HepG2 (cell line): ENCODE measurements at regions not wholly inside any gene's neighbourhood (a gene's known extent, or its start where the extent isn't known, plus 50 kb on each side); places are given as distances from the start of the nearest gene placed in this dataset.

Experiments used
- ARNTL ChIP-seq: sonication (generic); formaldehyde crosslinking; IDR thresholded peaks from 2 replicates; pipeline ENCODE4 v1.4.0; 2020; ENCODE audit warnings: mild to moderate bottlenecking, missing genetic modification reagents
- CREB1 ChIP-seq, 2 experiments: fragments of 450-650 bp in 1 of 2; IDR thresholded peaks; 2 replicates each; pipeline ENCODE4 v1.6.1; 2016 to 2017; ENCODE audit warnings: control low read depth in 1 of 2, mild to moderate bottlenecking in 1 of 2, missing compliant biosample characterization in 1 of 2, missing genetic modification characterization in 1 of 2
- ESRRA ChIP-seq: sonication (generic); formaldehyde crosslinking; IDR thresholded peaks from 2 replicates; pipeline ENCODE4 v1.5.1; 2020; ENCODE audit warnings: mild to moderate bottlenecking, low read depth, missing genetic modification reagents
- GTF2F1 ChIP-seq: fragments of 150-350 bp; IDR thresholded peaks from 2 replicates; pipeline ENCODE4 v1.6.1; 2014; ENCODE audit warnings: low read length
- HNRNPLL ChIP-seq: fragments of 200-400 bp; formaldehyde crosslinking; IDR thresholded peaks from 2 replicates; pipeline ENCODE4 v1.6.1; 2017; ENCODE audit warnings: mild to moderate bottlenecking, low read depth, low read length; ENCODE audit not compliant: poor library complexity, severe bottlenecking
- KDM1A ChIP-seq: IDR thresholded peaks from 2 replicates; pipeline ENCODE4 v1.6.1; 2016; ENCODE audit warnings: missing compliant biosample characterization
- KDM6A ChIP-seq: IDR thresholded peaks from 2 replicates; pipeline ENCODE4 v1.6.1; 2016; ENCODE audit warnings: low read depth
- NCOA1 ChIP-seq: sonication (generic); formaldehyde crosslinking; IDR thresholded peaks from 2 replicates; pipeline ENCODE4 v1.9.0; 2021; ENCODE audit warnings: missing genetic modification reagents
- REXO4 ChIP-seq: sonication (generic); formaldehyde crosslinking; IDR thresholded peaks from 2 replicates; pipeline ENCODE4 v1.8.0; 2022; ENCODE audit warnings: missing genetic modification reagents, mild to moderate bottlenecking, borderline replicate concordance
- STAT5B ChIP-seq: sonication (generic); formaldehyde crosslinking; IDR thresholded peaks from 2 replicates; pipeline ENCODE4 v1.4.0; 2020; ENCODE audit warnings: missing genetic modification reagents
- ZKSCAN1 ChIP-seq: fragments of 150-350 bp; IDR thresholded peaks from 2 replicates; pipeline ENCODE4 v1.6.1; 2014; ENCODE audit warnings: low read length
- ZNF260 ChIP-seq: sonication (generic); formaldehyde crosslinking; IDR thresholded peaks from 2 replicates; pipeline ENCODE4 v1.4.0; 2020; ENCODE audit warnings: missing genetic modification reagents, low read depth, mild to moderate bottlenecking, borderline replicate concordance
- ZNF879 ChIP-seq: sonication (generic); formaldehyde crosslinking; IDR thresholded peaks from 2 replicates; pipeline ENCODE4 v1.8.1; 2023; ENCODE audit warnings: missing genetic modification reagents
- ZNF883 ChIP-seq: sonication (generic); formaldehyde crosslinking; IDR thresholded peaks from 2 replicates; pipeline ENCODE4 v1.5.1; 2020; ENCODE audit warnings: mild to moderate bottlenecking, missing genetic modification reagents; ENCODE audit errors: not compliant biosample characterization
- TF ChIP-seq, protein P1 (sequence below): sonication (generic); formaldehyde crosslinking; IDR thresholded peaks from 2 replicates; pipeline ENCODE4 v1.4.0; 2020; ENCODE audit warnings: missing genetic modification reagents
- TF ChIP-seq, protein P2 (sequence below): sonication (generic); formaldehyde crosslinking; conservative IDR thresholded peaks from 2 replicates; pipeline ENCODE4 v1.8.0; 2022; ENCODE audit warnings: missing genetic modification reagents
- TF ChIP-seq, protein P3 (sequence below): sonication (generic); formaldehyde crosslinking; IDR thresholded peaks from 2 replicates; pipeline ENCODE4 v1.5.1; 2020; ENCODE audit warnings: mild to moderate bottlenecking, missing genetic modification reagents, borderline replicate concordance
- TF ChIP-seq, protein P4 (sequence below): sonication (generic); formaldehyde crosslinking; IDR thresholded peaks from 2 replicates; pipeline ENCODE4 v1.5.0; 2020; ENCODE audit warnings: mild to moderate bottlenecking, missing genetic modification reagents

DNA sequence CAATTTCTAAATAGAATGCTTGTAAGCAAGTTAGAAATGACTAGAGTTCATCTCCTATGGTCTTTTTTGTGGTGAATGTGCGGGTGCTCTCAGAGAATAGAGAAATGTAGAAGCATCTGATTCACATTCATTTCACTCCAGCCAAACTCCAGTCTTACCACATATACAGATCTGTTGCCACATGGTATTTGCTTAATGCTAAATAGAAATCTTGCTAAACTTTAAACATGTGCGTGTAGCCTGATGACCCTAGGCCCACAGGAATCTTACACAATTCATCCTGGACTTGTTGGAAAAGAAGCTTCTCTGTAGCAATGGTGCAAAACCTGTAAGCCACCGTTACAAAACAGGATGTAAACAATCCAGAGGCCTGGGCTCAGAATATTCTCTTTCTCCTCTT, 135.2 kb downstream of the PCSK1 start (continued):
- peak; percentile 55 for TF ChIP-seq ESRRA
- TF ChIP-seq ARNTL (CRISPR knock-in tag), result peak; percentile 87
- no peak for TF ChIP-seq ZKSCAN1
- TF ChIP-seq GTF2F1, result no peak
- TF ChIP-seq KDM1A, result peak; percentile 81; the same call in 1 of the 2 replicates
- TF ChIP-seq HNRNPLL, result no peak
- TF ChIP-seq CREB1 (IDR thresholded peaks at IDR 0.05), result 0 out of 2 replicates have a peak, but pooled peaks have one; percentile 5
- TF ChIP-seq CREB1 (CRISPR knock-in tag; IDR thresholded peaks at IDR 0.05), result peak; percentile 76
- TF ChIP-seq, protein P1, sequence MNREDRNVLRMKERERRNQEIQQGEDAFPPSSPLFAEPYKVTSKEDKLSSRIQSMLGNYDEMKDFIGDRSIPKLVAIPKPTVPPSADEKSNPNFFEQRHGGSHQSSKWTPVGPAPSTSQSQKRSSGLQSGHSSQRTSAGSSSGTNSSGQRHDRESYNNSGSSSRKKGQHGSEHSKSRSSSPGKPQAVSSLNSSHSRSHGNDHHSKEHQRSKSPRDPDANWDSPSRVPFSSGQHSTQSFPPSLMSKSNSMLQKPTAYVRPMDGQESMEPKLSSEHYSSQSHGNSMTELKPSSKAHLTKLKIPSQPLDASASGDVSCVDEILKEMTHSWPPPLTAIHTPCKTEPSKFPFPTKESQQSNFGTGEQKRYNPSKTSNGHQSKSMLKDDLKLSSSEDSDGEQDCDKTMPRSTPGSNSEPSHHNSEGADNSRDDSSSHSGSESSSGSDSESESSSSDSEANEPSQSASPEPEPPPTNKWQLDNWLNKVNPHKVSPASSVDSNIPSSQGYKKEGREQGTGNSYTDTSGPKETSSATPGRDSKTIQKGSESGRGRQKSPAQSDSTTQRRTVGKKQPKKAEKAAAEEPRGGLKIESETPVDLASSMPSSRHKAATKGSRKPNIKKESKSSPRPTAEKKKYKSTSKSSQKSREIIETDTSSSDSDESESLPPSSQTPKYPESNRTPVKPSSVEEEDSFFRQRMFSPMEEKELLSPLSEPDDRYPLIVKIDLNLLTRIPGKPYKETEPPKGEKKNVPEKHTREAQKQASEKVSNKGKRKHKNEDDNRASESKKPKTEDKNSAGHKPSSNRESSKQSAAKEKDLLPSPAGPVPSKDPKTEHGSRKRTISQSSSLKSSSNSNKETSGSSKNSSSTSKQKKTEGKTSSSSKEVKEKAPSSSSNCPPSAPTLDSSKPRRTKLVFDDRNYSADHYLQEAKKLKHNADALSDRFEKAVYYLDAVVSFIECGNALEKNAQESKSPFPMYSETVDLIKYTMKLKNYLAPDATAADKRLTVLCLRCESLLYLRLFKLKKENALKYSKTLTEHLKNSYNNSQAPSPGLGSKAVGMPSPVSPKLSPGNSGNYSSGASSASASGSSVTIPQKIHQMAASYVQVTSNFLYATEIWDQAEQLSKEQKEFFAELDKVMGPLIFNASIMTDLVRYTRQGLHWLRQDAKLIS (CRISPR knock-in tag), result no peak
- TF ChIP-seq, protein P2, sequence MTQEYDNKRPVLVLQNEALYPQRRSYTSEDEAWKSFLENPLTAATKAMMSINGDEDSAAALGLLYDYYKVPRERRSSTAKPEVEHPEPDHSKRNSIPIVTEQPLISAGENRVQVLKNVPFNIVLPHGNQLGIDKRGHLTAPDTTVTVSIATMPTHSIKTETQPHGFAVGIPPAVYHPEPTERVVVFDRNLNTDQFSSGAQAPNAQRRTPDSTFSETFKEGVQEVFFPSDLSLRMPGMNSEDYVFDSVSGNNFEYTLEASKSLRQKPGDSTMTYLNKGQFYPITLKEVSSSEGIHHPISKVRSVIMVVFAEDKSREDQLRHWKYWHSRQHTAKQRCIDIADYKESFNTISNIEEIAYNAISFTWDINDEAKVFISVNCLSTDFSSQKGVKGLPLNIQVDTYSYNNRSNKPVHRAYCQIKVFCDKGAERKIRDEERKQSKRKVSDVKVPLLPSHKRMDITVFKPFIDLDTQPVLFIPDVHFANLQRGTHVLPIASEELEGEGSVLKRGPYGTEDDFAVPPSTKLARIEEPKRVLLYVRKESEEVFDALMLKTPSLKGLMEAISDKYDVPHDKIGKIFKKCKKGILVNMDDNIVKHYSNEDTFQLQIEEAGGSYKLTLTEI (CRISPR knock-in tag), result no peak
- TF ChIP-seq, protein P3, sequence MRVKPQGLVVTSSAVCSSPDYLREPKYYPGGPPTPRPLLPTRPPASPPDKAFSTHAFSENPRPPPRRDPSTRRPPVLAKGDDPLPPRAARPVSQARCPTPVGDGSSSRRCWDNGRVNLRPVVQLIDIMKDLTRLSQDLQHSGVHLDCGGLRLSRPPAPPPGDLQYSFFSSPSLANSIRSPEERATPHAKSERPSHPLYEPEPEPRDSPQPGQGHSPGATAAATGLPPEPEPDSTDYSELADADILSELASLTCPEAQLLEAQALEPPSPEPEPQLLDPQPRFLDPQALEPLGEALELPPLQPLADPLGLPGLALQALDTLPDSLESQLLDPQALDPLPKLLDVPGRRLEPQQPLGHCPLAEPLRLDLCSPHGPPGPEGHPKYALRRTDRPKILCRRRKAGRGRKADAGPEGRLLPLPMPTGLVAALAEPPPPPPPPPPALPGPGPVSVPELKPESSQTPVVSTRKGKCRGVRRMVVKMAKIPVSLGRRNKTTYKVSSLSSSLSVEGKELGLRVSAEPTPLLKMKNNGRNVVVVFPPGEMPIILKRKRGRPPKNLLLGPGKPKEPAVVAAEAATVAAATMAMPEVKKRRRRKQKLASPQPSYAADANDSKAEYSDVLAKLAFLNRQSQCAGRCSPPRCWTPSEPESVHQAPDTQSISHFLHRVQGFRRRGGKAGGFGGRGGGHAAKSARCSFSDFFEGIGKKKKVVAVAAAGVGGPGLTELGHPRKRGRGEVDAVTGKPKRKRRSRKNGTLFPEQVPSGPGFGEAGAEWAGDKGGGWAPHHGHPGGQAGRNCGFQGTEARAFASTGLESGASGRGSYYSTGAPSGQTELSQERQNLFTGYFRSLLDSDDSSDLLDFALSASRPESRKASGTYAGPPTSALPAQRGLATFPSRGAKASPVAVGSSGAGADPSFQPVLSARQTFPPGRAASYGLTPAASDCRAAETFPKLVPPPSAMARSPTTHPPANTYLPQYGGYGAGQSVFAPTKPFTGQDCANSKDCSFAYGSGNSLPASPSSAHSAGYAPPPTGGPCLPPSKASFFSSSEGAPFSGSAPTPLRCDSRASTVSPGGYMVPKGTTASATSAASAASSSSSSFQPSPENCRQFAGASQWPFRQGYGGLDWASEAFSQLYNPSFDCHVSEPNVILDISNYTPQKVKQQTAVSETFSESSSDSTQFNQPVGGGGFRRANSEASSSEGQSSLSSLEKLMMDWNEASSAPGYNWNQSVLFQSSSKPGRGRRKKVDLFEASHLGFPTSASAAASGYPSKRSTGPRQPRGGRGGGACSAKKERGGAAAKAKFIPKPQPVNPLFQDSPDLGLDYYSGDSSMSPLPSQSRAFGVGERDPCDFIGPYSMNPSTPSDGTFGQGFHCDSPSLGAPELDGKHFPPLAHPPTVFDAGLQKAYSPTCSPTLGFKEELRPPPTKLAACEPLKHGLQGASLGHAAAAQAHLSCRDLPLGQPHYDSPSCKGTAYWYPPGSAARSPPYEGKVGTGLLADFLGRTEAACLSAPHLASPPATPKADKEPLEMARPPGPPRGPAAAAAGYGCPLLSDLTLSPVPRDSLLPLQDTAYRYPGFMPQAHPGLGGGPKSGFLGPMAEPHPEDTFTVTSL, result peak; percentile 95
- TF ChIP-seq STAT5B (CRISPR knock-in tag), result no peak
- no peak for TF ChIP-seq ZNF879 (CRISPR knock-in tag)
- TF ChIP-seq ZNF260 (CRISPR knock-in tag), result no peak
- peak; percentile 68 for TF ChIP-seq KDM6A (CRISPR knock-in tag)
- TF ChIP-seq NCOA1, result no peak
- TF ChIP-seq, protein P4, sequence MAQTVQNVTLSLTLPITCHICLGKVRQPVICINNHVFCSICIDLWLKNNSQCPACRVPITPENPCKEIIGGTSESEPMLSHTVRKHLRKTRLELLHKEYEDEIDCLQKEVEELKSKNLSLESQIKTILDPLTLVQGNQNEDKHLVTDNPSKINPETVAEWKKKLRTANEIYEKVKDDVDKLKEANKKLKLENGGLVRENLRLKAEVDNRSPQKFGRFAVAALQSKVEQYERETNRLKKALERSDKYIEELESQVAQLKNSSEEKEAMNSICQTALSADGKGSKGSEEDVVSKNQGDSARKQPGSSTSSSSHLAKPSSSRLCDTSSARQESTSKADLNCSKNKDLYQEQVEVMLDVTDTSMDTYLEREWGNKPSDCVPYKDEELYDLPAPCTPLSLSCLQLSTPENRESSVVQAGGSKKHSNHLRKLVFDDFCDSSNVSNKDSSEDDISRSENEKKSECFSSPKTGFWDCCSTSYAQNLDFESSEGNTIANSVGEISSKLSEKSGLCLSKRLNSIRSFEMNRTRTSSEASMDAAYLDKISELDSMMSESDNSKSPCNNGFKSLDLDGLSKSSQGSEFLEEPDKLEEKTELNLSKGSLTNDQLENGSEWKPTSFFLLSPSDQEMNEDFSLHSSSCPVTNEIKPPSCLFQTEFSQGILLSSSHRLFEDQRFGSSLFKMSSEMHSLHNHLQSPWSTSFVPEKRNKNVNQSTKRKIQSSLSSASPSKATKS (CRISPR knock-in tag), result no peak
- TF ChIP-seq ZNF883 (CRISPR knock-in tag), result no peak
- TF ChIP-seq REXO4 (CRISPR knock-in tag), result no peak
